Gastrocnemius medialis (tissue), 4 donors: ENCODE measurements at regions not wholly inside any gene's neighbourhood (a gene's known extent, or its start where the extent isn't known, plus 50 kb on each side); places are given as distances from the start of the nearest gene placed in this dataset.

Experiments used
- ATAC-seq, 2 donors: fragments of 150-250 bp; one replicate each; pipeline ENCODE4 v1.9.1; 2016
- DNase-seq, 2 donors: peaks; one replicate each; pipeline ENCODE4 v3.0.0-alpha.2; 2019
- H3K27ac ChIP-seq, 4 donors: fragments of 200-600 bp; sonication (generic); 1 replicate in 1 of 4; 2 replicates in 3 of 4; pipeline ENCODE4 v1.5.1; 2016 to 2018; ENCODE audit warnings: mild to moderate bottlenecking in 2 of 4, moderate library complexity in 1 of 4
- H3K27me3 ChIP-seq, 3 donors: fragments of 200-600 bp; sonication (generic) in 2 of 3; 1 replicate in 1 of 3; 2 replicates in 2 of 3; pipeline versions ENCODE4 v1.5.1 to v1.6.0; 2016 to 2019; ENCODE audit warnings: mild to moderate bottlenecking in 1 of 3, moderate library complexity in 1 of 3
- H3K36me3 ChIP-seq, 2 donors: fragments of 200-600 bp; sonication (generic) in 1 of 2; one replicate each; pipeline ENCODE4 v1.5.1; 2017 to 2018
- H3K4me1 ChIP-seq, 2 donors: fragments of 200-600 bp; sonication (generic) in 1 of 2; one replicate each; pipeline ENCODE4 v1.5.1; 2016 to 2017; ENCODE audit warnings: mild to moderate bottlenecking in 2 of 2
- H3K4me3 ChIP-seq, 4 donors: fragments of 200-600 bp; sonication (generic) in 3 of 4; 1 replicate in 1 of 4; 2 replicates in 3 of 4; pipeline ENCODE4 v1.5.1; 2016 to 2019; ENCODE audit warnings: mild to moderate bottlenecking in 2 of 4
- H3K9me3 ChIP-seq, 3 donors: fragments of 200-600 bp; sonication (generic) in 2 of 3; 1 replicate in 1 of 3; 2 replicates in 2 of 3; pipeline ENCODE4 v1.5.1; 2016 to 2019
- POLR2A ChIP-seq, 2 donors: fragments of 450-650 bp; IDR thresholded peaks; one replicate each; pipeline ENCODE4 v1.6.1; 2017; ENCODE audit warnings: antibody characterized with exemption in 2 of 2, mild to moderate bottlenecking in 2 of 2, moderate library complexity in 2 of 2
- in situ Hi-C, 4 donors: fragments of 200-750 bp; cut with MboI; loops; one replicate each; pipeline versions ENCODE4 v1.15.0 to v1.8.0; 2017; ENCODE audit warnings: low sequenced_read_pairs in 4 of 4
- intact Hi-C: fragments of 100-400 bp; cut with DNase I; formaldehyde crosslinking; loops from one replicate; pipeline ENCODE4 v1.15.1; 2023; ENCODE audit warnings: low total_unique reads
- TF ChIP-seq, protein P1 (sequence below), 5 experiments: fragments of 450-650 bp in 3 of 5; fragments of 200-600 bp in 2 of 5; sonication (generic) in 2 of 5; IDR thresholded peaks in 4 of 5; conservative IDR thresholded peaks in 1 of 5; 1 replicate in 4 of 5; 2 replicates in 1 of 5; pipeline ENCODE4 v1.5.1; 2016 to 2019; ENCODE audit warnings: antibody characterized with exemption in 5 of 5, mild to moderate bottlenecking in 3 of 5, moderate library complexity in 3 of 5

DNA sequence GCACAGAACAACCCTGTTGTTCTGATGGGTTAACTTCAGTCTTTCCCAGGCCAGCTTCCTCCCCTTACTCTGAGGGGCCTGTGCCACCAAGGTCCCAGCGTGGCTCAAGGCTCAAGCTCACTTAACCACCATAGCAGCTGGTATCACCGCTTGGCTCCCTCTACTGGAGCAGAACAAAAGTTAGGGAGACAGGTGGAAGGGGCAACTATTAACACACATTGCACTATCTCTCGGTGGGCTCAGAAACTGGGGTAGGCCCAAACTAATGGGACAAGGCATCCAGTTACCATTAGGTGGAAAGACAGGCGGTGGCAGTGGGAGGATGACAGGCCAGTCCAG lies 88.7 kb upstream of the ATL2 start:
- Histone ChIP-seq H3K9me3 (no peaks in the 10 kb centered on the region), H3K27me3 (no peaks in the 10 kb centered on the region), H3K4me3 (no peak overlapping the region), H3K36me3 (no peaks in the 10 kb centered on the region), H3K4me1 (no peaks in the 10 kb centered on the region), H3K27ac (no peak overlapping the region)
- TF ChIP-seq, protein P1, sequence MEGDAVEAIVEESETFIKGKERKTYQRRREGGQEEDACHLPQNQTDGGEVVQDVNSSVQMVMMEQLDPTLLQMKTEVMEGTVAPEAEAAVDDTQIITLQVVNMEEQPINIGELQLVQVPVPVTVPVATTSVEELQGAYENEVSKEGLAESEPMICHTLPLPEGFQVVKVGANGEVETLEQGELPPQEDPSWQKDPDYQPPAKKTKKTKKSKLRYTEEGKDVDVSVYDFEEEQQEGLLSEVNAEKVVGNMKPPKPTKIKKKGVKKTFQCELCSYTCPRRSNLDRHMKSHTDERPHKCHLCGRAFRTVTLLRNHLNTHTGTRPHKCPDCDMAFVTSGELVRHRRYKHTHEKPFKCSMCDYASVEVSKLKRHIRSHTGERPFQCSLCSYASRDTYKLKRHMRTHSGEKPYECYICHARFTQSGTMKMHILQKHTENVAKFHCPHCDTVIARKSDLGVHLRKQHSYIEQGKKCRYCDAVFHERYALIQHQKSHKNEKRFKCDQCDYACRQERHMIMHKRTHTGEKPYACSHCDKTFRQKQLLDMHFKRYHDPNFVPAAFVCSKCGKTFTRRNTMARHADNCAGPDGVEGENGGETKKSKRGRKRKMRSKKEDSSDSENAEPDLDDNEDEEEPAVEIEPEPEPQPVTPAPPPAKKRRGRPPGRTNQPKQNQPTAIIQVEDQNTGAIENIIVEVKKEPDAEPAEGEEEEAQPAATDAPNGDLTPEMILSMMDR (IDR thresholded peaks at IDR 0.05 in 4 of 5, conservative IDR thresholded peaks at IDR 0.05 in 1 of 5), result peak in 3 of 5 experiments; percentile 18 to 40 (median 29)
- TF ChIP-seq POLR2A (IDR thresholded peaks at IDR 0.05), result no peak
- in situ Hi-C loops, result loop anchor here in 1 of 4 donors (5.0 kb wide), 1 partner anchor 148 kb away; no protein-coding TSS in a partner anchor
- ATAC-seq (peak; percentile 48 to 63), DNase-seq (peak in 1 of 2 donors; percentile 11)
- intact Hi-C loops, result loop anchor here (5.0 kb wide), 1 partner anchor 148 kb away; no protein-coding TSS in a partner anchor

DNA sequence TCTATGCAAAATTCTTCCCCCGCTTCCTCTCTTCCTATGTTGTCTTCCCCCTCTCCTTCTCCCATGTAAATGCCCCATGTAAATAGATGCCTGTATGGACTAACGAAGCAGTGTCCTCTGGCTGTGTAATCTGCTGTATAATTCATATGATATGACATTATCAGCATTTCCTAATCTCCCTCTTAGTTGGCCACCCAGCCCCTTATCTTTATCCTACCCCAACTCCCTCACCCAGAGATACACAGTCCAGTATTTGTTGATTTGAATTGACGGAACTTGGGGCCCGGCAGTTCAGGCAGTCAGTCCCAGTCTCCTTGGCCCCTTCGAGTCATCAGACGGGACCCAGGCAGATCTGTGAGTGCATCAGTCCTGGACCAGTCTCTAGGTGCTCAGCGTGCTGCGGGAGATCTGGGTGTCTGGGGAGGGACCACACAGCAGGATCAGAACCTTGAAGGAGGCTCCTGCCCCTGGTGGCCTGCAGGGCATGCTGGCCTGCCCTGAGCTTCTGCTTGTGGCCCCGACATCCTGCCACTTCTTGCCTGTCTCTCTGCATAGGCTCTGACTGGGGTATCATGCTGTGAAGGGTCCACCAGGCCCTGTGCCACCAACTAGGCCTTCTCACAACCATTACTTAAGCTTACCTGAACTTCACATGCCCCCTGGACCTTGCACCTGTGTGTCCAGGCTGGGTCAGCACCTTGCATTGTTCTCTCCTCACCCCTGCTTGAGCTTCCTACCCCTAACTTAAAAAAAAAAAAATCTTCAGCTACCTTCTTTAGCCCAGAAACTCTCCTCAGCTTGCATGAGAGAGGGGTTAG lies 88.1 kb upstream of the ATL2 start:
- Histone ChIP-seq H3K4me1 (no peaks in the 10 kb centered on the region), H3K4me3 (no peak overlapping the region), H3K9me3 (no peaks in the 10 kb centered on the region), H3K27ac (no peak overlapping the region), H3K27me3 (no peaks in the 10 kb centered on the region), H3K36me3 (no peaks in the 10 kb centered on the region)
- TF ChIP-seq, protein P1 (IDR thresholded peaks at IDR 0.05 in 4 of 5, conservative IDR thresholded peaks at IDR 0.05 in 1 of 5), result no peak
- TF ChIP-seq POLR2A (IDR thresholded peaks at IDR 0.05), result no peak
- in situ Hi-C loops, result loop anchor here in 1 of 4 donors (5.0 kb wide), 1 partner anchor 148 kb away; no protein-coding TSS in a partner anchor
- intact Hi-C loops, result loop anchor here (5.0 kb wide), 1 partner anchor 148 kb away; no protein-coding TSS in a partner anchor
- ATAC-seq, result no peak
- DNase-seq, result no peak

DNA sequence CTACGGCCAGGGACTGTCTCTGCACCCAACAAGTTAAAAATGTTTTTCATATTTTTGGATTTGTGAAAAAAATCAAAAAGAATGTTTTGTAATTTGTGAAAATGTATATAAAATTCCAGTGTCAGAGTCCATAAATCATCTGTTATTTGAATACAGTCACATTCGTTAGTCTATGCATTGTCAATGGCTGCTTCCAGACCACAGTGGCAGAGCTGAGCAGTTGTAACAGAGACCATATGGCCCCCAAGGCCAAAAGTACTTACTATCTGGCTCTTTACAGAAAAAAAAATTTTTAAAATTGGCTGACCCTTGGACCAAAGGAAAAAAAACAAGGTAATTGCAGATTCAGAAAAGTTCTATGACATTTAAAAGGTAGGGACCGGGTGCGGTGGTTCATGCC lies 86.7 kb upstream of the ATL2 start:
- DNase-seq, result no peak
- no peak overlapping the region for H3K4me3 ChIP-seq
- no peaks in the 10 kb centered on the region for H3K27me3 ChIP-seq
- H3K9me3 ChIP-seq, result no peaks in the 10 kb centered on the region
- no peaks in the 10 kb centered on the region for H3K36me3 ChIP-seq
- ATAC-seq, result no peak
- in situ Hi-C loops (no loop called here), intact Hi-C loops (no loop called here)
- H3K27ac ChIP-seq, result no peak overlapping the region
- H3K4me1 ChIP-seq, result no peaks in the 10 kb centered on the region
- no peak for TF ChIP-seq POLR2A (IDR thresholded peaks at IDR 0.05)
- TF ChIP-seq, protein P1 (IDR thresholded peaks at IDR 0.05 in 4 of 5, conservative IDR thresholded peaks at IDR 0.05 in 1 of 5), result no peak

DNA sequence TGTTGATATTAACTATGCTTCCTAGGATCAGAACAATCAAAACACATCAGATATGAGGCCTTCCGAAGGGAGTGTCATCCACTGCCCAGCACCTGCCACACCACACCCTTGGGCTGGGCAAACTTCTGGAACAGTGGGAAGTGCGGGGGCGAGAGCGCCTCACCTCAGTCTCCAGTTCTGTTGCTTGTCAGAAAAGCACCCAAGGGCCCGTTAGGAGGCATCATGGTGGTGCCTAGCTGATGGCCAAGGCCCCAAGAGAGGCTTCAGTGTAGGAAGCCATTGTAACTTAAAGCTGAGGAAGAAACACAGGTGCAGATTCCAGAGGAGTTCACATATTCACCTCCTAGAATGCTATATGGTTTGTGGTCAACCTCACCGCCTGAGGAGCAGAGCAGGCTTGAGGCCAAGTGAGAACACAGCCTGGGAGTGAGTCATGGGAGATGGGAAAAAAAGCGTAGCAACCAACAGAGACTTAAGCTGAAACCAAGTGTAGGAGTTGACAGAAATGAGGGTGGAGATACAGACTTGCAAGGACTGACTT lies 85.1 kb upstream of the ATL2 start:
- Histone ChIP-seq H3K27ac (no peak overlapping the region), H3K4me3 (no peak overlapping the region), H3K9me3 (no peaks in the 10 kb centered on the region), H3K36me3 (no peaks in the 10 kb centered on the region), H3K27me3 (no peaks in the 10 kb centered on the region), H3K4me1 (no peaks in the 10 kb centered on the region)
- intact Hi-C loops, result no loop called here
- in situ Hi-C loops, result no loop called here
- TF ChIP-seq, protein P1 (IDR thresholded peaks at IDR 0.05 in 4 of 5, conservative IDR thresholded peaks at IDR 0.05 in 1 of 5), result no peak
- no peak for TF ChIP-seq POLR2A (IDR thresholded peaks at IDR 0.05)
- DNase-seq, result no peak
- ATAC-seq, result peak; percentile 30 to 48
